ENCODE measurements at regions not wholly inside any gene's neighbourhood (a gene's known extent, or its start where the extent isn't known, plus 50 kb on each side); places are given as distances from the start of the nearest gene placed in this dataset.
"Not testable (repeated sequence)": the region's sequence is repeated elsewhere in the genome, so short reads cannot be mapped to it uniquely, and the experiment has no call there.

- H3K4me1 ChIP-seq; H3K4me3 ChIP-seq; H3K4me2 ChIP-seq; DNase-seq (ENCODE audit: low read depth in 1 of 2, low spot score in 1 of 2); CTCF ChIA-PET; POLR2A ChIA-PET; H3K9me3 ChIP-seq; FAIRE-seq; H3K27ac ChIP-seq; ATAC-seq: not testable (repeated sequence)
- peak; percentile 48 for TF ChIP-seq ZC3H11A (IDR thresholded peaks at IDR 0.05)
These were observed 61.1 kb upstream of the PHF6 start for GRCh38 chrX:134311994-134312393.

GRCh38 chrX:134313418-134313817 is 59.7 kb upstream of the PHF6 start:
- TF ChIP-seq POLR2AphosphoS2 (conservative IDR thresholded peaks at IDR 0.05; ENCODE audit: low read length): no peak
- TF ChIP-seq EP300 (IDR thresholded peaks at IDR 0.05): no peak
- no peak for TF ChIP-seq TP53 (CRISPR knock-in tag; IDR thresholded peaks at IDR 0.05)
- TF ChIP-seq ZC3H11A (IDR thresholded peaks at IDR 0.05): no peak
- no peak for TF ChIP-seq FOSB (CRISPR knock-in tag; IDR thresholded peaks at IDR 0.05)
- ATAC-seq: no peak
- Histone ChIP-seq H3K4me3 (no peak overlapping the region), H3K9me3 (no peaks in the 10 kb centered on the region), H3K4me1 (no peaks in the 10 kb centered on the region), H3K27ac (no peak overlapping the region), H3K4me2 (no peak overlapping the region)
- CTCF ChIA-PET: no interaction called here
- POLR2A ChIA-PET: no interaction called here
- no peak for DNase-seq (ENCODE audit: low read depth in 1 of 2, low spot score in 1 of 2)
- 0% methylated on average over 1 of the region's 1 CpG for WGBS (ENCODE audit: missing lambda C conversion rate)
- FAIRE-seq: no peak

DNA sequence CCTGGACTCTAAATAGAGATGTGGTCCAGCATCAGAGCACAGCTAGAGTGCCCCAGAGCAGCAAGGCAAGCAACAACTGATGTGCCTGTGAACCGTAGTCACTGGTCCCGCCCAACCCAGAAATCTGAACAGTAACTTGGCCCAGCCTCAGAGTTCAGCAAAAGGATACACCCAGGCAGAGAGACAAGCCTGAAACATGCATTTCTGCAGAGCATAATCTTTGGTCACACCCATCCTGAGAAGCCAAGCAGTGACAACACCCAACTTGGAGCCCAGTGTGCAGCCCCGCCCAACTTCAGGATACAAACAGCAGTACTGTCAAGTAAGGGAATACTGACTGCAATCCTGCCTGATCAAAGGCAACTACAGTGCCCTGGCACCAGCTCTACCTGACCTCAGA is 57.2 kb upstream of the PHF6 start:
- TF ChIP-seq, protein P1, sequence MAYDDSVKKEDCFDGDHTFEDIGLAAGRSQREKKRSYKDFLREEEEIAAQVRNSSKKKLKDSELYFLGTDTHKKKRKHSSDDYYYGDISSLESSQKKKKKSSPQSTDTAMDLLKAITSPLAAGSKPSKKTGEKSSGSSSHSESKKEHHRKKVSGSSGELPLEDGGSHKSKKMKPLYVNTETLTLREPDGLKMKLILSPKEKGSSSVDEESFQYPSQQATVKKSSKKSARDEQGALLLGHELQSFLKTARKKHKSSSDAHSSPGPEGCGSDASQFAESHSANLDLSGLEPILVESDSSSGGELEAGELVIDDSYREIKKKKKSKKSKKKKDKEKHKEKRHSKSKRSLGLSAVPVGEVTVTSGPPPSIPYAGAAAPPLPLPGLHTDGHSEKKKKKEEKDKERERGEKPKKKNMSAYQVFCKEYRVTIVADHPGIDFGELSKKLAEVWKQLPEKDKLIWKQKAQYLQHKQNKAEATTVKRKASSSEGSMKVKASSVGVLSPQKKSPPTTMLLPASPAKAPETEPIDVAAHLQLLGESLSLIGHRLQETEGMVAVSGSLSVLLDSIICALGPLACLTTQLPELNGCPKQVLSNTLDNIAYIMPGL (CRISPR knock-in tag; IDR thresholded peaks at IDR 0.05; ENCODE audit: borderline replicate concordance): no peak
- TF ChIP-seq REST (IDR thresholded peaks at IDR 0.05) (no peak), ZC3H11A (IDR thresholded peaks at IDR 0.05) (no peak), RCOR1 (IDR thresholded peaks at IDR 0.05; ENCODE audit: low read depth, low read length) (no peak), HDAC2 (IDR thresholded peaks at IDR 0.05) (no peak), FOXS1 (CRISPR knock-in tag; IDR thresholded peaks at IDR 0.05) (no peak), BHLHE40 (IDR thresholded peaks at IDR 0.05; ENCODE audit: low read depth, low read length) (no peak), EHMT2 (IDR thresholded peaks at IDR 0.05; ENCODE audit: low read depth) (no peak), SMC3 (IDR thresholded peaks at IDR 0.05) (no peak), RARB (CRISPR knock-in tag; IDR thresholded peaks at IDR 0.05) (no peak), MAFK (IDR thresholded peaks at IDR 0.05; ENCODE audit: partially characterized antibody) (no peak), HES2 (IDR thresholded peaks at IDR 0.05) (no peak), ZFP36 (IDR thresholded peaks at IDR 0.05; ENCODE audit: borderline replicate concordance, partially characterized antibody) (no peak), PBX3 (IDR thresholded peaks at IDR 0.05) (no peak), E2F6 (IDR thresholded peaks at IDR 0.05; ENCODE audit: borderline replicate concordance, low read depth) (no peak), HOXB13 (CRISPR knock-in tag; IDR thresholded peaks at IDR 0.05; ENCODE audit: low read depth) (no peak), KDM1A (IDR thresholded peaks at IDR 0.05; ENCODE audit: low read depth) (no peak), MAX (IDR thresholded peaks at IDR 0.05) (no peak), JUN (IDR thresholded peaks at IDR 0.05) (no peak)
- TF ChIP-seq, protein P2, sequence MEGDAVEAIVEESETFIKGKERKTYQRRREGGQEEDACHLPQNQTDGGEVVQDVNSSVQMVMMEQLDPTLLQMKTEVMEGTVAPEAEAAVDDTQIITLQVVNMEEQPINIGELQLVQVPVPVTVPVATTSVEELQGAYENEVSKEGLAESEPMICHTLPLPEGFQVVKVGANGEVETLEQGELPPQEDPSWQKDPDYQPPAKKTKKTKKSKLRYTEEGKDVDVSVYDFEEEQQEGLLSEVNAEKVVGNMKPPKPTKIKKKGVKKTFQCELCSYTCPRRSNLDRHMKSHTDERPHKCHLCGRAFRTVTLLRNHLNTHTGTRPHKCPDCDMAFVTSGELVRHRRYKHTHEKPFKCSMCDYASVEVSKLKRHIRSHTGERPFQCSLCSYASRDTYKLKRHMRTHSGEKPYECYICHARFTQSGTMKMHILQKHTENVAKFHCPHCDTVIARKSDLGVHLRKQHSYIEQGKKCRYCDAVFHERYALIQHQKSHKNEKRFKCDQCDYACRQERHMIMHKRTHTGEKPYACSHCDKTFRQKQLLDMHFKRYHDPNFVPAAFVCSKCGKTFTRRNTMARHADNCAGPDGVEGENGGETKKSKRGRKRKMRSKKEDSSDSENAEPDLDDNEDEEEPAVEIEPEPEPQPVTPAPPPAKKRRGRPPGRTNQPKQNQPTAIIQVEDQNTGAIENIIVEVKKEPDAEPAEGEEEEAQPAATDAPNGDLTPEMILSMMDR (IDR thresholded peaks at IDR 0.05): no peak
- no peak for ATAC-seq
- 0% methylated on average over 2 of the region's 3 CpGs for WGBS (ENCODE audit: missing lambda C conversion rate)
- no peak for DNase-seq (ENCODE audit: low read depth in 1 of 2, low spot score in 1 of 2)
- Histone ChIP-seq H3K27ac (no peak overlapping the region), H3K4me1 (no peaks in the 10 kb centered on the region), H3K4me2 (no peak overlapping the region), H3K4me3 (no peak overlapping the region), H3K9me3 (no peaks in the 10 kb centered on the region)
- ChIA-PET CTCF (interaction anchor here (1.2 kb wide), 1 partner anchor 62 kb away, joined by 3 read pairs; no protein-coding TSS in a partner anchor), POLR2A (no interaction called here)
- no peak for FAIRE-seq

All from A549 (cell line).